PC-9 (cell line): ENCODE measurements at regions not wholly inside any gene's neighbourhood (a gene's known extent, or its start where the extent isn't known, plus 50 kb on each side); places are given as distances from the start of the nearest gene placed in this dataset.

Experiments used
- BruUV-seq: library from RNA; stranded (reverse); fragments of 400-500 nt; replicated peaks from 2 replicates; lab custom pipeline; 2021; lab: Mats Ljungman, UMichigan
- CTCF ChIA-PET: fragments of 300-600 bp; sonication (Branson Sonifier 250); formaldehyde crosslinking; loops from one replicate; lab custom pipeline; 2022; ENCODE audit warnings: antibody characterized with exemption; lab: Charles Lee
- POLR2A ChIA-PET: fragments of 300-600 bp; sonication (Branson Sonifier 250); formaldehyde crosslinking; loops from one replicate; lab custom pipeline; 2022; ENCODE audit warnings: antibody characterized with exemption; ENCODE audit not compliant: unreplicated experiment; lab: Charles Lee
- DNase-seq, 2 experiments: peaks; one replicate each; pipeline versions ENCODE4 v3.0.0 to v3.0.0-alpha.2; 2015 to 2022; ENCODE audit warnings: mixed read lengths in 1 of 2
- H2AFZ ChIP-seq: fragments of 200-600 bp; sonication (generic); 2 replicates; pipeline ENCODE4 v1.8.1; 2017; ENCODE audit warnings: antibody characterized with exemption
- H3F3A ChIP-seq: fragments of 200-600 bp; sonication (generic); 2 replicates; pipeline ENCODE4 v1.8.1; 2017; ENCODE audit warnings: antibody characterized with exemption, mild to moderate bottlenecking, low read depth; ENCODE audit not compliant: insufficient read depth
- H3K27ac ChIP-seq: fragments of 200-600 bp; sonication (generic); 2 replicates; pipeline ENCODE4 v1.6.1; 2016; ENCODE audit warnings: mixed run types
- H3K27me3 ChIP-seq: fragments of 200-600 bp; sonication (generic); 2 replicates; pipeline ENCODE4 v1.6.1; 2016; ENCODE audit warnings: low read depth, mixed run types; ENCODE audit not compliant: insufficient read depth
- H3K36me3 ChIP-seq: fragments of 200-600 bp; sonication (generic); 2 replicates; pipeline ENCODE4 v1.6.1; 2016; ENCODE audit warnings: low read depth, mixed run types
- H3K4me1 ChIP-seq: fragments of 200-600 bp; sonication (generic); replicated peaks from 2 replicates; pipeline ENCODE4 v1.6.1; 2016; ENCODE audit warnings: mixed run types; ENCODE audit not compliant: insufficient read depth
- H3K4me2 ChIP-seq: fragments of 200-600 bp; sonication (generic); 2 replicates; pipeline ENCODE4 v1.6.1; 2017; ENCODE audit warnings: mixed run types
- H3K4me3 ChIP-seq: fragments of 200-600 bp; sonication (generic); 2 replicates; pipeline ENCODE4 v1.6.1; 2016; ENCODE audit warnings: mixed run types
- H3K79me2 ChIP-seq: fragments of 200-600 bp; sonication (generic); 2 replicates; pipeline ENCODE4 v1.6.1; 2017; ENCODE audit warnings: low read depth, mixed run types
- H3K9me2 ChIP-seq: fragments of 200-600 bp; sonication (generic); 2 replicates; pipeline ENCODE4 v1.8.1; 2017; ENCODE audit warnings: mild to moderate bottlenecking; ENCODE audit not compliant: insufficient read depth
- H3K9me3 ChIP-seq: fragments of 200-600 bp; sonication (generic); 2 replicates; pipeline ENCODE4 v1.8.1; 2016; ENCODE audit warnings: low read depth; ENCODE audit not compliant: insufficient read depth
- H4K20me1 ChIP-seq: fragments of 200-600 bp; sonication (generic); 2 replicates; pipeline ENCODE4 v1.8.1; 2017; ENCODE audit not compliant: insufficient read depth
- EZH2 ChIP-seq: fragments of 200-600 bp; sonication (generic); IDR thresholded peaks from 2 replicates; pipeline ENCODE4 v1.8.0; 2017; ENCODE audit warnings: antibody characterized with exemption, low read depth
- intact Hi-C: fragments of 100-400 bp; cut with micrococcal nuclease; formaldehyde crosslinking; loops from one replicate; pipeline ENCODE4 v1.10.0; 2022; ENCODE audit not compliant: unreplicated experiment
- TF ChIP-seq, protein P1 (sequence below): fragments of 200-600 bp; sonication (generic); conservative IDR thresholded peaks from 2 replicates; pipeline ENCODE4 v1.6.1; 2017; ENCODE audit warnings: mixed run types, antibody characterized with exemption, mild to moderate bottlenecking, moderate library complexity

DNA sequence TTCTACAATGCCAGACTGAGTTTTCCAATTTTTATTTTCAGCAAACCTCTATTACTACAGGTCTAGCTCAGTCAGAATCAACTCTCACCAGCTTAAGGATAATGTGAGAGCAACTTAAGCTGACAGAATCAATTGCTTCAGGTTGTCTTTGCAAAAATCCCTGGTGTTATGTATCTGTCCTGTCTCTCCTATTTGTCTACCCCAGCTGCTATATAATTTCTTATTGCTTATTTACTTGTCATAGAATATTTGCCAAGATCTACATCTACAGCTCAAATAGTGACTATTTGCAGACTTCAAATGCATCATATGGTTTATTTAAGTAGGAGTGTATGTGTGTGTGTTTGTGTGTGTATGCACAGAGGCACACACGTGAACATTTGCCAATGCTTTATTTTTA is 54.1 kb downstream of the FOXG1 start:
- Histone ChIP-seq H3K4me3 (no peak overlapping the region), H3K4me2 (no peak overlapping the region), H3F3A (no peaks in the 10 kb centered on the region), H3K9me3 (no peaks in the 10 kb centered on the region), H2AFZ (no peak overlapping the region), H3K79me2 (no peaks in the 10 kb centered on the region), H3K27ac (no peak overlapping the region), H3K36me3 (no peaks in the 10 kb centered on the region), H3K4me1 (no peaks in the 10 kb centered on the region), H4K20me1 (no peaks in the 10 kb centered on the region), H3K27me3 (no peaks in the 10 kb centered on the region), H3K9me2 (no peaks in the 10 kb centered on the region)
- ChIA-PET POLR2A (no interaction called here), CTCF (no interaction called here)
- no peak for DNase-seq
- TF ChIP-seq, protein P1, sequence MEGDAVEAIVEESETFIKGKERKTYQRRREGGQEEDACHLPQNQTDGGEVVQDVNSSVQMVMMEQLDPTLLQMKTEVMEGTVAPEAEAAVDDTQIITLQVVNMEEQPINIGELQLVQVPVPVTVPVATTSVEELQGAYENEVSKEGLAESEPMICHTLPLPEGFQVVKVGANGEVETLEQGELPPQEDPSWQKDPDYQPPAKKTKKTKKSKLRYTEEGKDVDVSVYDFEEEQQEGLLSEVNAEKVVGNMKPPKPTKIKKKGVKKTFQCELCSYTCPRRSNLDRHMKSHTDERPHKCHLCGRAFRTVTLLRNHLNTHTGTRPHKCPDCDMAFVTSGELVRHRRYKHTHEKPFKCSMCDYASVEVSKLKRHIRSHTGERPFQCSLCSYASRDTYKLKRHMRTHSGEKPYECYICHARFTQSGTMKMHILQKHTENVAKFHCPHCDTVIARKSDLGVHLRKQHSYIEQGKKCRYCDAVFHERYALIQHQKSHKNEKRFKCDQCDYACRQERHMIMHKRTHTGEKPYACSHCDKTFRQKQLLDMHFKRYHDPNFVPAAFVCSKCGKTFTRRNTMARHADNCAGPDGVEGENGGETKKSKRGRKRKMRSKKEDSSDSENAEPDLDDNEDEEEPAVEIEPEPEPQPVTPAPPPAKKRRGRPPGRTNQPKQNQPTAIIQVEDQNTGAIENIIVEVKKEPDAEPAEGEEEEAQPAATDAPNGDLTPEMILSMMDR = no peak
- no peak for TF ChIP-seq EZH2
- no TSS peak for BruUV-seq
- intact Hi-C loops = no loop called here

GRCh38 chr14:28821993-28822392 is 55.4 kb downstream of the FOXG1 start:
- Histone ChIP-seq H2AFZ (no peak overlapping the region), H3K27ac (no peak overlapping the region), H3K9me2 (no peaks in the 10 kb centered on the region), H3K4me2 (no peak overlapping the region), H4K20me1 (no peaks in the 10 kb centered on the region), H3K36me3 (no peaks in the 10 kb centered on the region), H3K4me3 (no peak overlapping the region), H3K4me1 (no peaks in the 10 kb centered on the region), H3F3A (no peaks in the 10 kb centered on the region), H3K9me3 (no peaks in the 10 kb centered on the region), H3K27me3 (no peaks in the 10 kb centered on the region), H3K79me2 (no peaks in the 10 kb centered on the region)
- TF ChIP-seq, protein P1 = no peak
- DNase-seq = no peak
- ChIA-PET CTCF (no interaction called here), POLR2A (no interaction called here)
- intact Hi-C loops = no loop called here
- BruUV-seq = no TSS peak

DNA sequence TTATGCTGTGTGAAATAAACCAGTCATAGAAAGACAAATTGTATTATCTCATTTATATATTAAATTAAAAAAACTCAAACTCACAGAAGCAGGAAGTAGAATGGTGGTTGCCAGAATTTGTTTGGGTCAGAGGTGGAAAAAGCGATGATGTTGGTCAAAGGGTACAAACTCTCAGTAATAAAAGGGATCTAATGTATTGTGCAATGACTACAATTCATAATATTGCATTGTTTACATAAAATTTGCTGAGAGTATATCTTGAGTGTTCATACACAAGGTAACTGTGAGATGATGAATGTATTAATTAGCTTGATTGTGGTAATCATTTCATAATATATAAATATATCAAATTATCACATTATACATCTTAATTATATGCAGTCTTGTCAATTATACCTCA is 56.7 kb downstream of the FOXG1 start:
- no peaks in the 10 kb centered on the region for H3K4me1 ChIP-seq
- CTCF ChIA-PET = no interaction called here
- no peak overlapping the region for H3K4me3 ChIP-seq
- no peaks in the 10 kb centered on the region for H3F3A ChIP-seq
- TF ChIP-seq EZH2 = no peak
- TF ChIP-seq, protein P1 = no peak
- H3K27ac ChIP-seq = no peak overlapping the region
- no peak overlapping the region for H2AFZ ChIP-seq
- BruUV-seq = no TSS peak
- H3K9me2 ChIP-seq = no peaks in the 10 kb centered on the region
- no peaks in the 10 kb centered on the region for H3K79me2 ChIP-seq
- DNase-seq = no peak
- H4K20me1 ChIP-seq = no peaks in the 10 kb centered on the region
- H3K36me3 ChIP-seq = no peaks in the 10 kb centered on the region
- no peaks in the 10 kb centered on the region for H3K9me3 ChIP-seq
- H3K4me2 ChIP-seq = no peak overlapping the region
- intact Hi-C loops = no loop called here
- H3K27me3 ChIP-seq = no peaks in the 10 kb centered on the region
- POLR2A ChIA-PET = no interaction called here
